ENCODE measurements at regions not wholly inside any gene's neighbourhood (a gene's known extent, or its start where the extent isn't known, plus 50 kb on each side); places are given as distances from the start of the nearest gene placed in this dataset.

DNA sequence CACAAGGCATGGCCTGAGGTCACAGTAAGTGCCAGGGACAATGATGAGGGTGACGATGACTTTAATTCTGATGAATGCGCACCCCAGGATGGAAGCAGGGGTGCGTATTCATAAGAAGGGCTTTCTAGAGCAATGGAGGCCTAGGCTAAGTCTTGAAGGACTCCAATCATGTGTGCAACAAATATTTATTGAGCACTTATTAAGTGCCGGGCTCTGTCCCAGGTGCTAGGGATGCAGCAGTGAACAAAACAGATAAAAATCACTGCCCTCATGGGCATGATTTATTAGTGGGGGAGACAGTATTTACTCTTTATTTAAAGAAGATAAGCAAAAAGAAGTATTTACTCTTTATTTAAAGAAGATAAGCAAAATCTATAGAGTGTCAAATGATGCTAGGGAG lies 198.2 kb upstream of the KCNG1 start:
- POLR2A ChIA-PET, result no interaction called here
- TF ChIP-seq GATA2 (IDR thresholded peaks at IDR 0.05; ENCODE audit: insufficient read depth, insufficient read length, low read depth, low read length), result no peak
- no peak for TF ChIP-seq POLR2A (IDR thresholded peaks at IDR 0.05; ENCODE audit: low read depth, low read length)
- no peak overlapping the region for H3K9ac ChIP-seq (replicated peaks; ENCODE audit: extremely low read depth, insufficient read depth, low read length)
- no TSS peak for BruUV-seq (replicated peaks)
- H2AFZ ChIP-seq (ENCODE audit: low read depth, low read length), result no peak overlapping the region
- no peaks in the 10 kb centered on the region for H3K9me1 ChIP-seq (replicated peaks; ENCODE audit: control insufficient read depth, extremely low read depth, insufficient read depth, low read length)
- H3K79me2 ChIP-seq (ENCODE audit: control insufficient read depth, insufficient read depth, low read length), result no peaks in the 10 kb centered on the region
- no peaks in the 10 kb centered on the region for H3K9me3 ChIP-seq (replicated peaks; ENCODE audit: control insufficient read depth, insufficient read depth, low read length)
- H3K36me3 ChIP-seq (ENCODE audit: control insufficient read depth in 2 of 2, extremely low read depth in 1 of 2, insufficient read depth in 2 of 2, low read length in 2 of 2), result no peaks in the 10 kb centered on the region
- intact Hi-C loops (cut with micrococcal nuclease) (no loop called here), dilution Hi-C loops (cut with MboI; ENCODE audit: extremely low pct_ligation_motif_present, low sequenced_read_pairs) (no loop called here)
- H3K4me2 ChIP-seq (ENCODE audit: insufficient read depth, low read length), result no peak overlapping the region
- H3K27ac ChIP-seq (ENCODE audit: insufficient read depth, low read depth, low read length), result no peak overlapping the region
- DNase-seq (ENCODE audit: low read depth, low spot score) (no peak), FAIRE-seq (no peak)
- no peak overlapping the region for H3K4me3 ChIP-seq (replicated peaks in 1 of 3; ENCODE audit: insufficient read depth in 1 of 3, low read depth in 1 of 3, low read length in 3 of 3)
- CTCF ChIA-PET, result interaction anchor here (1.0 to 3.7 kb wide), 10 partner anchors 12 to 374 kb away, joined by 3 to 34 read pairs (median 4); no protein-coding TSS in a partner anchor
- H3K4me1 ChIP-seq (ENCODE audit: control insufficient read depth, extremely low read depth, insufficient read depth, low read length), result no peaks in the 10 kb centered on the region
- no peaks in the 10 kb centered on the region for H4K20me1 ChIP-seq (replicated peaks; ENCODE audit: control insufficient read depth, extremely low read depth, insufficient read depth, low read length)
- H3K27me3 ChIP-seq (ENCODE audit: control insufficient read depth in 2 of 2, insufficient read depth in 2 of 2, low read length in 2 of 2), result peaks cover 11 to 20% of the 10 kb centered on the region in 2 experiments

DNA sequence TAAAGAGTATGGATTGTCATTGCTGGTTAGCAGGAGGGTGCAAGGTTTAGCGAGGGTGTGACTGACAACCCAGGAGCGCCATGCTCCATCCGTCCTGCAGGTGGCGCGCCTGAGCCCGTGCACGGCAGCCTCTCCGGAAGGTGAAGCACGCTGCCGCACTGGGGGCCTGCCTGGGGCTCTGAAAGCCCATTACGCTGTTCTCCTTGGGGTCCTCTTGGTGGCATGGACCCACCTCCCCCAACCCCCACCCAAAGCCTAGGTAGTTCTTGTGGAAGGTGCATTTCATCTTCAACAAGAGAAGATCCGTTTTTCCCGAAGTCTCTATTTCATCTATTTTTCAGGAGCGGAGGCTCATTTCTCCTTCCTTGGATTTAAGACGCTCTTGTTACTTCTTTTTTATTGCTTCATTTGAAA lies 197.4 kb upstream of the KCNG1 start:
- dilution Hi-C loops (cut with MboI; ENCODE audit: extremely low pct_ligation_motif_present, low sequenced_read_pairs), result no loop called here
- H3K27me3 ChIP-seq (ENCODE audit: control insufficient read depth in 2 of 2, insufficient read depth in 2 of 2, low read length in 2 of 2), result peaks cover 12 to 25% of the 10 kb centered on the region in 2 experiments
- H3K9me1 ChIP-seq (replicated peaks; ENCODE audit: control insufficient read depth, extremely low read depth, insufficient read depth, low read length), result no peaks in the 10 kb centered on the region
- peak; percentile 31 for DNase-seq (ENCODE audit: low read depth, low spot score)
- POLR2A ChIA-PET, result no interaction called here
- no TSS peak for BruUV-seq (replicated peaks)
- H3K36me3 ChIP-seq (ENCODE audit: control insufficient read depth in 2 of 2, extremely low read depth in 1 of 2, insufficient read depth in 2 of 2, low read length in 2 of 2), result no peaks in the 10 kb centered on the region
- H3K79me2 ChIP-seq (ENCODE audit: control insufficient read depth, insufficient read depth, low read length), result no peaks in the 10 kb centered on the region
- intact Hi-C loops (cut with micrococcal nuclease), result loop anchor here (1.0 kb wide), 2 partner anchors 86 to 375 kb away; no protein-coding TSS in a partner anchor
- H3K27ac ChIP-seq (ENCODE audit: insufficient read depth, low read depth, low read length), result no peak overlapping the region
- H2AFZ ChIP-seq (ENCODE audit: low read depth, low read length), result no peak overlapping the region
- CTCF ChIA-PET, result interaction anchor here (1.0 to 3.7 kb wide), 7 partner anchors 13 to 233 kb away, joined by 3 to 34 read pairs (median 4); no protein-coding TSS in a partner anchor
- H3K4me1 ChIP-seq (ENCODE audit: control insufficient read depth, extremely low read depth, insufficient read depth, low read length), result no peaks in the 10 kb centered on the region
- no peaks in the 10 kb centered on the region for H3K9me3 ChIP-seq (replicated peaks; ENCODE audit: control insufficient read depth, insufficient read depth, low read length)
- TF ChIP-seq, protein P1, sequence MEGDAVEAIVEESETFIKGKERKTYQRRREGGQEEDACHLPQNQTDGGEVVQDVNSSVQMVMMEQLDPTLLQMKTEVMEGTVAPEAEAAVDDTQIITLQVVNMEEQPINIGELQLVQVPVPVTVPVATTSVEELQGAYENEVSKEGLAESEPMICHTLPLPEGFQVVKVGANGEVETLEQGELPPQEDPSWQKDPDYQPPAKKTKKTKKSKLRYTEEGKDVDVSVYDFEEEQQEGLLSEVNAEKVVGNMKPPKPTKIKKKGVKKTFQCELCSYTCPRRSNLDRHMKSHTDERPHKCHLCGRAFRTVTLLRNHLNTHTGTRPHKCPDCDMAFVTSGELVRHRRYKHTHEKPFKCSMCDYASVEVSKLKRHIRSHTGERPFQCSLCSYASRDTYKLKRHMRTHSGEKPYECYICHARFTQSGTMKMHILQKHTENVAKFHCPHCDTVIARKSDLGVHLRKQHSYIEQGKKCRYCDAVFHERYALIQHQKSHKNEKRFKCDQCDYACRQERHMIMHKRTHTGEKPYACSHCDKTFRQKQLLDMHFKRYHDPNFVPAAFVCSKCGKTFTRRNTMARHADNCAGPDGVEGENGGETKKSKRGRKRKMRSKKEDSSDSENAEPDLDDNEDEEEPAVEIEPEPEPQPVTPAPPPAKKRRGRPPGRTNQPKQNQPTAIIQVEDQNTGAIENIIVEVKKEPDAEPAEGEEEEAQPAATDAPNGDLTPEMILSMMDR (IDR thresholded peaks at IDR 0.05; ENCODE audit: extremely low read depth in 1 of 2, insufficient read depth in 1 of 2, low read depth in 1 of 2, low read length in 2 of 2), result peak; percentile 94 to 99
- no peak for TF ChIP-seq GATA2 (IDR thresholded peaks at IDR 0.05; ENCODE audit: insufficient read depth, insufficient read length, low read depth, low read length)
- TF ChIP-seq POLR2AphosphoS5 (IDR thresholded peaks at IDR 0.05; ENCODE audit: insufficient read depth, low read depth, low read length), result no peak
- no peak overlapping the region for H3K9ac ChIP-seq (replicated peaks; ENCODE audit: extremely low read depth, insufficient read depth, low read length)
- no peaks in the 10 kb centered on the region for H4K20me1 ChIP-seq (replicated peaks; ENCODE audit: control insufficient read depth, extremely low read depth, insufficient read depth, low read length)
- H3K4me2 ChIP-seq (ENCODE audit: insufficient read depth, low read length), result no peak overlapping the region
- peak; percentile 84 for FAIRE-seq
- H3K4me3 ChIP-seq (replicated peaks in 1 of 3; ENCODE audit: insufficient read depth in 1 of 3, low read depth in 1 of 3, low read length in 3 of 3), result no peak overlapping the region
